Ishikawa (cell line): ENCODE measurements at regions not wholly inside any gene's neighbourhood (a gene's known extent, or its start where the extent isn't known, plus 50 kb on each side); places are given as distances from the start of the nearest gene placed in this dataset.

Experiments
- CEBPB ChIP-seq: IDR thresholded peaks from 2 replicates; pipeline ENCODE4 v1.6.1; 2012
- EP300 ChIP-seq: IDR thresholded peaks from 2 replicates; pipeline ENCODE4 v1.6.1; 2012; ENCODE audit warnings: borderline replicate concordance
- MAX ChIP-seq: IDR thresholded peaks from 2 replicates; pipeline ENCODE4 v1.6.1; 2012
- TAF1 ChIP-seq: IDR thresholded peaks from 2 replicates; pipeline ENCODE4 v1.6.1; 2012; ENCODE audit warnings: low read depth, mild to moderate bottlenecking
- TF ChIP-seq, protein P1 (sequence below): IDR thresholded peaks from 2 replicates; pipeline ENCODE4 v1.6.1; 2012; ENCODE audit warnings: low read depth, mild to moderate bottlenecking

DNA sequence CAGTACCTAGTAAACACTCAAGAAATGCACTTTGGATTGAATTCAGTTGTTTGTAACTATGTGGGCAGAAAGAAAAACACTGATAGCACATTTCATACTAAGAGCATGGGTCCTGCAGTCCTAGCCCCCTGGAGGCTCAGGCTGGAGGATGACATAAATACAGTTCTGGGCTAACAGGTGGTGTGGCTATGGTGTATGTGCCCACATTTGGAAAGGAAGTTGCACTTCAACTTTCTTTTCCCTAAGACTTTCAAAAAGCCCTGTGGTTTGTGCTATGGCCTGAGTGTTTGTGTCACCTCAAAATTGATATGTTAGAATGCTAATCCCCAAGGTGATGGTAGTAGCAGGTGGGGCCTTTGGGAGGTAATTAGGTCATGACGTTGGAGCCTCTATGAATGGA is 218.2 kb downstream of the CDCA7 start:
- TF ChIP-seq EP300: no peak
- TF ChIP-seq CEBPB: no peak
- TF ChIP-seq, protein P1, sequence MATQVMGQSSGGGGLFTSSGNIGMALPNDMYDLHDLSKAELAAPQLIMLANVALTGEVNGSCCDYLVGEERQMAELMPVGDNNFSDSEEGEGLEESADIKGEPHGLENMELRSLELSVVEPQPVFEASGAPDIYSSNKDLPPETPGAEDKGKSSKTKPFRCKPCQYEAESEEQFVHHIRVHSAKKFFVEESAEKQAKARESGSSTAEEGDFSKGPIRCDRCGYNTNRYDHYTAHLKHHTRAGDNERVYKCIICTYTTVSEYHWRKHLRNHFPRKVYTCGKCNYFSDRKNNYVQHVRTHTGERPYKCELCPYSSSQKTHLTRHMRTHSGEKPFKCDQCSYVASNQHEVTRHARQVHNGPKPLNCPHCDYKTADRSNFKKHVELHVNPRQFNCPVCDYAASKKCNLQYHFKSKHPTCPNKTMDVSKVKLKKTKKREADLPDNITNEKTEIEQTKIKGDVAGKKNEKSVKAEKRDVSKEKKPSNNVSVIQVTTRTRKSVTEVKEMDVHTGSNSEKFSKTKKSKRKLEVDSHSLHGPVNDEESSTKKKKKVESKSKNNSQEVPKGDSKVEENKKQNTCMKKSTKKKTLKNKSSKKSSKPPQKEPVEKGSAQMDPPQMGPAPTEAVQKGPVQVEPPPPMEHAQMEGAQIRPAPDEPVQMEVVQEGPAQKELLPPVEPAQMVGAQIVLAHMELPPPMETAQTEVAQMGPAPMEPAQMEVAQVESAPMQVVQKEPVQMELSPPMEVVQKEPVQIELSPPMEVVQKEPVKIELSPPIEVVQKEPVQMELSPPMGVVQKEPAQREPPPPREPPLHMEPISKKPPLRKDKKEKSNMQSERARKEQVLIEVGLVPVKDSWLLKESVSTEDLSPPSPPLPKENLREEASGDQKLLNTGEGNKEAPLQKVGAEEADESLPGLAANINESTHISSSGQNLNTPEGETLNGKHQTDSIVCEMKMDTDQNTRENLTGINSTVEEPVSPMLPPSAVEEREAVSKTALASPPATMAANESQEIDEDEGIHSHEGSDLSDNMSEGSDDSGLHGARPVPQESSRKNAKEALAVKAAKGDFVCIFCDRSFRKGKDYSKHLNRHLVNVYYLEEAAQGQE: no peak
- no peak for TF ChIP-seq MAX
- no peak for TF ChIP-seq TAF1
